Gastrocnemius medialis (tissue), 4 donors: ENCODE measurements at regions not wholly inside any gene's neighbourhood (a gene's known extent, or its start where the extent isn't known, plus 50 kb on each side); places are given as distances from the start of the nearest gene placed in this dataset.
A peak's percentile ranks its signal among the peaks of the same experiment; 100 is the strongest.

Experiments
- ATAC-seq, 2 donors: fragments of 150-250 bp; one replicate each; pipeline ENCODE4 v1.9.1; 2016
- DNase-seq, 2 donors: peaks; one replicate each; pipeline ENCODE4 v3.0.0-alpha.2; 2019
- H3K27ac ChIP-seq, 4 donors: fragments of 200-600 bp; sonication (generic); 1 replicate in 1 of 4; 2 replicates in 3 of 4; pipeline ENCODE4 v1.5.1; 2016 to 2018; ENCODE audit warnings: mild to moderate bottlenecking in 2 of 4, moderate library complexity in 1 of 4
- H3K27me3 ChIP-seq, 3 donors: fragments of 200-600 bp; sonication (generic) in 2 of 3; 1 replicate in 1 of 3; 2 replicates in 2 of 3; pipeline versions ENCODE4 v1.5.1 to v1.6.0; 2016 to 2019; ENCODE audit warnings: mild to moderate bottlenecking in 1 of 3, moderate library complexity in 1 of 3
- H3K36me3 ChIP-seq, 2 donors: fragments of 200-600 bp; sonication (generic) in 1 of 2; one replicate each; pipeline ENCODE4 v1.5.1; 2017 to 2018
- H3K4me1 ChIP-seq, 2 donors: fragments of 200-600 bp; sonication (generic) in 1 of 2; one replicate each; pipeline ENCODE4 v1.5.1; 2016 to 2017; ENCODE audit warnings: mild to moderate bottlenecking in 2 of 2
- H3K4me3 ChIP-seq, 4 donors: fragments of 200-600 bp; sonication (generic) in 3 of 4; 1 replicate in 1 of 4; 2 replicates in 3 of 4; pipeline ENCODE4 v1.5.1; 2016 to 2019; ENCODE audit warnings: mild to moderate bottlenecking in 2 of 4
- H3K9me3 ChIP-seq, 3 donors: fragments of 200-600 bp; sonication (generic) in 2 of 3; 1 replicate in 1 of 3; 2 replicates in 2 of 3; pipeline ENCODE4 v1.5.1; 2016 to 2019
- POLR2A ChIP-seq, 2 donors: fragments of 450-650 bp; IDR thresholded peaks; one replicate each; pipeline ENCODE4 v1.6.1; 2017; ENCODE audit warnings: antibody characterized with exemption in 2 of 2, mild to moderate bottlenecking in 2 of 2, moderate library complexity in 2 of 2
- in situ Hi-C, 4 donors: fragments of 200-750 bp; cut with MboI; loops; one replicate each; pipeline versions ENCODE4 v1.15.0 to v1.8.0; 2017; ENCODE audit warnings: low sequenced_read_pairs in 4 of 4
- intact Hi-C: fragments of 100-400 bp; cut with DNase I; formaldehyde crosslinking; loops from one replicate; pipeline ENCODE4 v1.15.1; 2023; ENCODE audit warnings: low total_unique reads
- TF ChIP-seq, protein P1 (sequence below), 5 experiments: fragments of 450-650 bp in 3 of 5; fragments of 200-600 bp in 2 of 5; sonication (generic) in 2 of 5; IDR thresholded peaks in 4 of 5; conservative IDR thresholded peaks in 1 of 5; 1 replicate in 4 of 5; 2 replicates in 1 of 5; pipeline ENCODE4 v1.5.1; 2016 to 2019; ENCODE audit warnings: antibody characterized with exemption in 5 of 5, mild to moderate bottlenecking in 3 of 5, moderate library complexity in 3 of 5

DNA sequence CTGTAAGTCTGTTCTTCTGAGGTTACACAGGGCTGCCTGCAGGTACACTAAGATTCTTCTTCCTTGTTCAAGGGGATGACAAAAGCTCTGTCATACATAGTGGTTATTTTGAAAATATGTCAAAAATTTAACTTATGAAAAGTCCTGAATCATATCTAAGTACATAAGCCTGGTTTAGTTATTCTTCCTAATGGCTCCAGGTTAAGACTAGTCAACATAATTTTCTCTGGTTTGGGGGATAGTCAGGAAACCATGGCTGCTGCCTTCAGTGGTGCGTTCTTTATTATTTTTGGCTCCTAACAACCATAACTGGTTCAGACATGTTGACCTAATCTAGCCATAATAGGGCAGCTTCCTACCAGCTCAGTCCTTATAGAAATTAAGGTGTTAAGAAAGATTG lies 257.4 kb upstream of the DDI1 start:
- in situ Hi-C loops (no loop called here), intact Hi-C loops (no loop called here)
- no peak overlapping the region for H3K27ac ChIP-seq
- H3K4me3 ChIP-seq, result no peak overlapping the region
- H3K9me3 ChIP-seq, result no peaks in the 10 kb centered on the region
- H3K27me3 ChIP-seq, result no peaks in the 10 kb centered on the region
- no peaks in the 10 kb centered on the region for H3K36me3 ChIP-seq
- no peak for DNase-seq
- no peak for ATAC-seq
- TF ChIP-seq, protein P1, sequence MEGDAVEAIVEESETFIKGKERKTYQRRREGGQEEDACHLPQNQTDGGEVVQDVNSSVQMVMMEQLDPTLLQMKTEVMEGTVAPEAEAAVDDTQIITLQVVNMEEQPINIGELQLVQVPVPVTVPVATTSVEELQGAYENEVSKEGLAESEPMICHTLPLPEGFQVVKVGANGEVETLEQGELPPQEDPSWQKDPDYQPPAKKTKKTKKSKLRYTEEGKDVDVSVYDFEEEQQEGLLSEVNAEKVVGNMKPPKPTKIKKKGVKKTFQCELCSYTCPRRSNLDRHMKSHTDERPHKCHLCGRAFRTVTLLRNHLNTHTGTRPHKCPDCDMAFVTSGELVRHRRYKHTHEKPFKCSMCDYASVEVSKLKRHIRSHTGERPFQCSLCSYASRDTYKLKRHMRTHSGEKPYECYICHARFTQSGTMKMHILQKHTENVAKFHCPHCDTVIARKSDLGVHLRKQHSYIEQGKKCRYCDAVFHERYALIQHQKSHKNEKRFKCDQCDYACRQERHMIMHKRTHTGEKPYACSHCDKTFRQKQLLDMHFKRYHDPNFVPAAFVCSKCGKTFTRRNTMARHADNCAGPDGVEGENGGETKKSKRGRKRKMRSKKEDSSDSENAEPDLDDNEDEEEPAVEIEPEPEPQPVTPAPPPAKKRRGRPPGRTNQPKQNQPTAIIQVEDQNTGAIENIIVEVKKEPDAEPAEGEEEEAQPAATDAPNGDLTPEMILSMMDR (IDR thresholded peaks at IDR 0.05 in 4 of 5, conservative IDR thresholded peaks at IDR 0.05 in 1 of 5), result no peak
- no peak for TF ChIP-seq POLR2A (IDR thresholded peaks at IDR 0.05)
- H3K4me1 ChIP-seq, result no peaks in the 10 kb centered on the region

DNA sequence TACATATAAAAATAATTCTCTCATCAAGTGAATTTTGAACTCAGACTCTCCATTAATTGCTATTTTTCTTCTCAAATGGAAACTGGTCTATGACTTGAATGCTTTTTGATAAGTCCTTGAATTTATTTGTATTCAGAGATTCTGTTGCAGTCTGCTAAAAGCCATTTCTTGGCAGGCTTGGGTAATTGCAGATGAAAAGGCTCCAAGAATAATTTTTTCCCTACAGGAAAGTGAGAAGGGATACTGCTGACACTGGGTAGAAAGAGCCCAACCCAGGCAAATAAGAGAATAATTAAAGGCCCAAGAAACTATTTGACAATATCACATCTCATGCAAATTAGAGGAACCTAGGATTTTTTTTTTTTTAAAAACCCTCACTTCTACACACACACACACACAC lies 246.5 kb upstream of the DDI1 start:
- no peaks in the 10 kb centered on the region for H3K9me3 ChIP-seq
- ATAC-seq (no peak), DNase-seq (no peak)
- no peaks in the 10 kb centered on the region for H3K4me1 ChIP-seq
- no peak overlapping the region for H3K4me3 ChIP-seq
- no peaks in the 10 kb centered on the region for H3K27me3 ChIP-seq
- H3K27ac ChIP-seq, result no peak overlapping the region
- no peaks in the 10 kb centered on the region for H3K36me3 ChIP-seq
- no peak for TF ChIP-seq POLR2A (IDR thresholded peaks at IDR 0.05)
- TF ChIP-seq, protein P1 (IDR thresholded peaks at IDR 0.05 in 4 of 5, conservative IDR thresholded peaks at IDR 0.05 in 1 of 5), result no peak
- intact Hi-C loops (no loop called here), in situ Hi-C loops (no loop called here)

DNA sequence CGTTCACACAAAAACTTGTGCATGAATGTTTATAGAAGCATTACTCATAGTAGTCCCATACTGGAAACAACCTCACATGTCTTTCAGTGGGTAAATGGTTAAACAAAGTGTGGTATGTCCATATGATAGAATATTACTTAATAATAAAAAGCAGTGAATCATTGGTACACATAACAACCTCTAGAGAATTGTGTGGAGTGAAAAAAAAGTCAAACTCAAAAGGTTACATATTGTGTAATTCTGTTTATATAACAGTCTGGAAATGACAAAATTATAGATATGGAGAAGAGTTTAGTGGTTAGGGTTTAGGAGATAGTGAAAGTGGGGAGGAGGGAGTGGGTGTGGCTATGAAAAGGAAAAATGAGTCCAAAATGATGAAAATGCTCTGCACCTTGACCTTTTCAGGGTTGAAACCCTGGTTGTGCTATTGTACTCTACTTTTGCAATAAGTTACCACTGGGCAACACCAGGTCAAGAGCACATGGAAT lies 243.4 kb upstream of the DDI1 start:
- no peak overlapping the region for H3K4me3 ChIP-seq
- no peak for ATAC-seq
- no peaks in the 10 kb centered on the region for H3K4me1 ChIP-seq
- no peak overlapping the region for H3K27ac ChIP-seq
- no peak for DNase-seq
- H3K36me3 ChIP-seq, result no peaks in the 10 kb centered on the region
- H3K9me3 ChIP-seq, result no peaks in the 10 kb centered on the region
- no peaks in the 10 kb centered on the region for H3K27me3 ChIP-seq
- in situ Hi-C loops (no loop called here), intact Hi-C loops (no loop called here)
- TF ChIP-seq POLR2A (IDR thresholded peaks at IDR 0.05), result no peak
- TF ChIP-seq, protein P1 (IDR thresholded peaks at IDR 0.05 in 4 of 5, conservative IDR thresholded peaks at IDR 0.05 in 1 of 5), result no peak

DNA sequence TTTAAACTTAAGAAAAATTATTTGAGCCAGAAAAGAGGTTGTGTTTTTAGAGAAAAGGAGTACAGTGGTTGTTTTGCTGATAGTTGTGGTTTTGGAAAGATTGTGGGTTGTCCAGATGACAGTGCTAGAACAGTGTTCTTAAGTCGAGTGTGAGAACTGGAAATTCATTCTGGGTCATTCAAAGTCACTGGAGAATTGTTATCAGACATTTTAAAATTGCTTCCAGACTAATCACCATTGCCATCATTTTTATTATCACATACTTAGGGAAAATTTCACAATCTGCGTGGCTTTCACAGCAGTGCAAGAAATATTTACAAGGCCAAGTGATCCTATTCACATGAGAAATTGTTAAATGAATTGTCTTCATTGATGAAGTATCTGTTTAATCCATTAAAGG lies 242.2 kb upstream of the DDI1 start:
- ATAC-seq (peak in 1 of 2 donors; percentile 36), DNase-seq (no peak)
- Histone ChIP-seq H3K4me3 (no peak overlapping the region), H3K27me3 (no peaks in the 10 kb centered on the region), H3K4me1 (no peaks in the 10 kb centered on the region), H3K27ac (no peak overlapping the region), H3K9me3 (no peaks in the 10 kb centered on the region), H3K36me3 (no peaks in the 10 kb centered on the region)
- intact Hi-C loops (no loop called here), in situ Hi-C loops (no loop called here)
- TF ChIP-seq, protein P1 (IDR thresholded peaks at IDR 0.05 in 4 of 5, conservative IDR thresholded peaks at IDR 0.05 in 1 of 5), result no peak
- no peak for TF ChIP-seq POLR2A (IDR thresholded peaks at IDR 0.05)

DNA sequence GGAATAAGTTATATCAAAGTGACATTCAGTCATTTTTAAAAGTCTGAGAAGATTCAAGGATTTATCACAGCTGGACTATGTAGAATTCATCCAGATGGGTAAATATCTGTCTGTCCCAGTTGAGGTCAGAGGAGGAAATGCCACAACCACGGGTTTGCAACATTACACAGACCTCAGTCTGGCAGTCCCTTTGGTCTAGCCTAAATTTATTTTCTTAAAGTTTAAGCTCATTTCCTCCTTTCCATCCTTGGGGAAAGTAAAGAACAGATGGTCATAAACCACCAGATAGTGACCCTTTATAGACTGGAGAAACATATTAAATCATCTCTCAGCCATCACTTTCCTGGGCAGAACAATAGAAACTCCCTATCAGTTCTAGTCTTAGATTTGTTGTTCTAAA lies 238.4 kb upstream of the DDI1 start:
- no peak overlapping the region for H3K27ac ChIP-seq
- H3K9me3 ChIP-seq, result peaks cover 0 to 4% (median 0%) of the 10 kb centered on the region in 3 donors
- ATAC-seq, result no peak
- no peaks in the 10 kb centered on the region for H3K27me3 ChIP-seq
- no peaks in the 10 kb centered on the region for H3K36me3 ChIP-seq
- H3K4me3 ChIP-seq, result no peak overlapping the region
- no peaks in the 10 kb centered on the region for H3K4me1 ChIP-seq
- TF ChIP-seq, protein P1 (IDR thresholded peaks at IDR 0.05 in 4 of 5, conservative IDR thresholded peaks at IDR 0.05 in 1 of 5), result no peak
- no peak for TF ChIP-seq POLR2A (IDR thresholded peaks at IDR 0.05)
- no peak for DNase-seq
- intact Hi-C loops (no loop called here), in situ Hi-C loops (no loop called here)
